GM23338 (cell line): ENCODE measurements at regions not wholly inside any gene's neighbourhood (a gene's known extent, or its start where the extent isn't known, plus 50 kb on each side); places are given as distances from the start of the nearest gene placed in this dataset.
"Not testable (repeated sequence)": the region's sequence is repeated elsewhere in the genome, so short reads cannot be mapped to it uniquely, and the experiment has no call there.

Experiments used
- ATAC-seq: fragments of 200-7000 bp; cut with Tn5 transposase; 3 replicates; pipeline ENCODE4 v1.9.1; 2020
- DNase-seq: peaks from one replicate; pipeline ENCODE4 v3.0.0-alpha.2; 2015; ENCODE audit warnings: low spot score
- H2AFZ ChIP-seq: fragments of 200-600 bp; sonication (generic); 2 replicates; pipeline ENCODE4 v1.8.0; 2016; ENCODE audit warnings: antibody characterized with exemption, mild to moderate bottlenecking, moderate library complexity
- H3F3A ChIP-seq: fragments of 200-600 bp; sonication (generic); replicated peaks from 2 replicates; pipeline ENCODE4 v1.8.0; 2017; ENCODE audit warnings: antibody characterized with exemption, mixed run types, low read depth
- H3K27ac ChIP-seq: fragments of 200-600 bp; sonication (generic); 2 replicates; pipeline ENCODE4 v1.6.1; 2016; ENCODE audit warnings: low read depth
- H3K27me3 ChIP-seq: fragments of 200-600 bp; sonication (generic); 2 replicates; pipeline ENCODE4 v1.8.0; 2016; ENCODE audit warnings: mild to moderate bottlenecking, mixed run types, moderate library complexity; ENCODE audit not compliant: insufficient read depth
- H3K36me3 ChIP-seq: fragments of 200-600 bp; sonication (generic); 2 replicates; pipeline ENCODE4 v1.8.0; 2016; ENCODE audit warnings: mild to moderate bottlenecking; ENCODE audit not compliant: insufficient read depth
- H3K4me1 ChIP-seq: fragments of 200-600 bp; sonication (generic); 2 replicates; pipeline ENCODE4 v1.8.0; 2016; ENCODE audit warnings: mild to moderate bottlenecking, moderate library complexity; ENCODE audit not compliant: insufficient read depth
- H3K4me2 ChIP-seq: fragments of 200-600 bp; sonication (generic); 2 replicates; pipeline ENCODE4 v1.7.1; 2017; ENCODE audit warnings: mixed run types
- H3K4me3 ChIP-seq: fragments of 200-600 bp; sonication (generic); 2 replicates; pipeline ENCODE4 v1.6.1; 2016; ENCODE audit warnings: mixed run types
- H3K79me2 ChIP-seq: fragments of 200-600 bp; sonication (generic); replicated peaks from 2 replicates; pipeline ENCODE4 v1.8.0; 2017; ENCODE audit warnings: mild to moderate bottlenecking; ENCODE audit not compliant: insufficient read depth
- H3K9me2 ChIP-seq: fragments of 200-600 bp; sonication (generic); 2 replicates; pipeline ENCODE4 v1.8.0; 2017; ENCODE audit not compliant: insufficient read depth
- H4K20me1 ChIP-seq: fragments of 200-600 bp; sonication (generic); replicated peaks from 2 replicates; pipeline ENCODE4 v1.8.0; 2017; ENCODE audit warnings: mild to moderate bottlenecking; ENCODE audit not compliant: insufficient read depth
- H3K27ac Mint-ChIP-seq: 2 replicates; pipeline ENCODE4 v1.8.0; 2020; ENCODE audit warnings: inconsistent platforms, mild to moderate bottlenecking, moderate library complexity, mixed read lengths
- H3K27me3 Mint-ChIP-seq: 3 replicates; pipeline ENCODE4 v1.8.0; 2022; ENCODE audit warnings: low read depth, mild to moderate bottlenecking, moderate library complexity, mixed read lengths, inconsistent platforms; ENCODE audit not compliant: insufficient read depth, poor library complexity
- H3K36me3 Mint-ChIP-seq: 3 replicates; pipeline ENCODE4 v1.8.0; 2021; ENCODE audit warnings: low read depth, mild to moderate bottlenecking, inconsistent platforms, moderate library complexity, mixed read lengths
- H3K4me1 Mint-ChIP-seq: 3 replicates; pipeline ENCODE4 v1.8.0; 2020; ENCODE audit warnings: mild to moderate bottlenecking, inconsistent platforms, mixed read lengths
- H3K4me3 Mint-ChIP-seq: 3 replicates; pipeline ENCODE4 v1.8.0; 2021; ENCODE audit warnings: moderate library complexity, mild to moderate bottlenecking, inconsistent platforms, mixed read lengths
- H3K9me3 Mint-ChIP-seq: 3 replicates; pipeline ENCODE4 v1.8.0; 2020; ENCODE audit warnings: moderate library complexity, mild to moderate bottlenecking, inconsistent platforms, mixed read lengths
- CREB1 ChIP-seq: fragments of 250-450 bp; sonication (Bioruptor Pico); IDR thresholded peaks from 2 replicates; pipeline ENCODE4 v1.5.0; 2020; ENCODE audit warnings: low read depth, mild to moderate bottlenecking, moderate library complexity
- EZH2 ChIP-seq: fragments of 200-600 bp; sonication (generic); IDR thresholded peaks from one replicate; pipeline ENCODE4 v1.8.0; 2017; ENCODE audit warnings: antibody characterized with exemption, mild to moderate bottlenecking, low read depth; ENCODE audit not compliant: unreplicated experiment
- EZH2phosphoT487 ChIP-seq: fragments of 200-600 bp; sonication (generic); IDR thresholded peaks from one replicate; pipeline ENCODE4 v1.8.1; 2018; ENCODE audit warnings: antibody characterized with exemption; ENCODE audit not compliant: unreplicated experiment
- JUNB ChIP-seq: IDR thresholded peaks from one replicate; pipeline ENCODE4 v1.6.1; 2016; ENCODE audit warnings: antibody characterized with exemption; ENCODE audit not compliant: unreplicated experiment
- NANOG ChIP-seq: IDR thresholded peaks from 2 replicates; pipeline ENCODE4 v1.6.1; 2016; ENCODE audit warnings: antibody characterized with exemption, borderline replicate concordance
- POLR2AphosphoS5 ChIP-seq: IDR thresholded peaks from 2 replicates; pipeline ENCODE4 v1.6.1; 2016; ENCODE audit warnings: antibody characterized with exemption, low read depth
- STAT1 ChIP-seq: IDR thresholded peaks from one replicate; pipeline ENCODE4 v1.6.1; 2016; ENCODE audit warnings: antibody characterized with exemption; ENCODE audit not compliant: unreplicated experiment
- ZNF114 ChIP-seq: fragments of 250-450 bp; sonication (Bioruptor Pico); IDR thresholded peaks from 2 replicates; pipeline ENCODE4 v1.5.0; 2020; ENCODE audit warnings: mild to moderate bottlenecking, moderate library complexity
- ZNF331 ChIP-seq: fragments of 250-450 bp; sonication (Bioruptor Pico); IDR thresholded peaks from 2 replicates; pipeline ENCODE4 v1.5.0; 2020; ENCODE audit warnings: low read depth, mild to moderate bottlenecking, moderate library complexity
- TF ChIP-seq, protein P1 (sequence below), 2 experiments: fragments of 200-600 bp in 1 of 2; sonication (generic) in 1 of 2; conservative IDR thresholded peaks; 2 replicates each; pipeline versions ENCODE4 v1.5.1 to v1.6.1; 2016 to 2017; ENCODE audit warnings: antibody characterized with exemption in 2 of 2, low read depth in 2 of 2, mild to moderate bottlenecking in 2 of 2, moderate library complexity in 1 of 2
- TF ChIP-seq, protein P2 (sequence below): IDR thresholded peaks from 2 replicates; pipeline ENCODE4 v1.6.1; 2016; ENCODE audit warnings: antibody characterized with exemption
- TF ChIP-seq, protein P3 (sequence below): IDR thresholded peaks from one replicate; pipeline ENCODE4 v1.6.1; 2018; ENCODE audit warnings: antibody characterized with exemption; ENCODE audit not compliant: unreplicated experiment

DNA sequence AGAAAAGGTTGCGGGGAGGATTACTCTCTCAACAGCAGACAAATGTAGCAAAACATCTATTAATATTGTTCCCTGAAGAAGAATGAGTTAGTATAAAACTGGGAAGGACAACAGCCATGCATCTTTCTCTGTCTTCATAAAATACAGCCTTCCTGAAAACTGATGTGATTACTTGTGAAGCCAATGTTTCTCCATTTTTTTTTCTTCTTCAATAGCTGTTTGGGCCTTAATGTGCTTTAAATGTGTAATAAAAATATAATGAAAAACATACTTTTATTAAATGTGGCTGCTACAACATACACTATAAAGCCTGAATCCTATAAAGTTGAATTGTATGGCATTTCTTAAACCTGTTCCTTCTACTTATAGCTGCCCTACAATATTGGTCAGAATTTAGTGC is 146.3 kb upstream of the LMCD1 start (continued):
- TF ChIP-seq, protein P1, sequence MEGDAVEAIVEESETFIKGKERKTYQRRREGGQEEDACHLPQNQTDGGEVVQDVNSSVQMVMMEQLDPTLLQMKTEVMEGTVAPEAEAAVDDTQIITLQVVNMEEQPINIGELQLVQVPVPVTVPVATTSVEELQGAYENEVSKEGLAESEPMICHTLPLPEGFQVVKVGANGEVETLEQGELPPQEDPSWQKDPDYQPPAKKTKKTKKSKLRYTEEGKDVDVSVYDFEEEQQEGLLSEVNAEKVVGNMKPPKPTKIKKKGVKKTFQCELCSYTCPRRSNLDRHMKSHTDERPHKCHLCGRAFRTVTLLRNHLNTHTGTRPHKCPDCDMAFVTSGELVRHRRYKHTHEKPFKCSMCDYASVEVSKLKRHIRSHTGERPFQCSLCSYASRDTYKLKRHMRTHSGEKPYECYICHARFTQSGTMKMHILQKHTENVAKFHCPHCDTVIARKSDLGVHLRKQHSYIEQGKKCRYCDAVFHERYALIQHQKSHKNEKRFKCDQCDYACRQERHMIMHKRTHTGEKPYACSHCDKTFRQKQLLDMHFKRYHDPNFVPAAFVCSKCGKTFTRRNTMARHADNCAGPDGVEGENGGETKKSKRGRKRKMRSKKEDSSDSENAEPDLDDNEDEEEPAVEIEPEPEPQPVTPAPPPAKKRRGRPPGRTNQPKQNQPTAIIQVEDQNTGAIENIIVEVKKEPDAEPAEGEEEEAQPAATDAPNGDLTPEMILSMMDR (conservative IDR thresholded peaks at IDR 0.05; ENCODE audit: low read depth in 2 of 2), result no peak
- TF ChIP-seq NANOG, result no peak
- TF ChIP-seq, protein P2, sequence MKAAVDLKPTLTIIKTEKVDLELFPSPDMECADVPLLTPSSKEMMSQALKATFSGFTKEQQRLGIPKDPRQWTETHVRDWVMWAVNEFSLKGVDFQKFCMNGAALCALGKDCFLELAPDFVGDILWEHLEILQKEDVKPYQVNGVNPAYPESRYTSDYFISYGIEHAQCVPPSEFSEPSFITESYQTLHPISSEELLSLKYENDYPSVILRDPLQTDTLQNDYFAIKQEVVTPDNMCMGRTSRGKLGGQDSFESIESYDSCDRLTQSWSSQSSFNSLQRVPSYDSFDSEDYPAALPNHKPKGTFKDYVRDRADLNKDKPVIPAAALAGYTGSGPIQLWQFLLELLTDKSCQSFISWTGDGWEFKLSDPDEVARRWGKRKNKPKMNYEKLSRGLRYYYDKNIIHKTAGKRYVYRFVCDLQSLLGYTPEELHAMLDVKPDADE, result no peak
- no peak for TF ChIP-seq CREB1 (CRISPR knock-in tag)
- TF ChIP-seq JUNB, result no peak
- no peak for TF ChIP-seq ZNF114 (CRISPR knock-in tag)
- no peak for TF ChIP-seq EZH2
- TF ChIP-seq POLR2AphosphoS5, result no peak
- TF ChIP-seq EZH2phosphoT487, result no peak
- no peak for TF ChIP-seq ZNF331 (CRISPR knock-in tag)
- no peak for TF ChIP-seq STAT1
- TF ChIP-seq, protein P3, sequence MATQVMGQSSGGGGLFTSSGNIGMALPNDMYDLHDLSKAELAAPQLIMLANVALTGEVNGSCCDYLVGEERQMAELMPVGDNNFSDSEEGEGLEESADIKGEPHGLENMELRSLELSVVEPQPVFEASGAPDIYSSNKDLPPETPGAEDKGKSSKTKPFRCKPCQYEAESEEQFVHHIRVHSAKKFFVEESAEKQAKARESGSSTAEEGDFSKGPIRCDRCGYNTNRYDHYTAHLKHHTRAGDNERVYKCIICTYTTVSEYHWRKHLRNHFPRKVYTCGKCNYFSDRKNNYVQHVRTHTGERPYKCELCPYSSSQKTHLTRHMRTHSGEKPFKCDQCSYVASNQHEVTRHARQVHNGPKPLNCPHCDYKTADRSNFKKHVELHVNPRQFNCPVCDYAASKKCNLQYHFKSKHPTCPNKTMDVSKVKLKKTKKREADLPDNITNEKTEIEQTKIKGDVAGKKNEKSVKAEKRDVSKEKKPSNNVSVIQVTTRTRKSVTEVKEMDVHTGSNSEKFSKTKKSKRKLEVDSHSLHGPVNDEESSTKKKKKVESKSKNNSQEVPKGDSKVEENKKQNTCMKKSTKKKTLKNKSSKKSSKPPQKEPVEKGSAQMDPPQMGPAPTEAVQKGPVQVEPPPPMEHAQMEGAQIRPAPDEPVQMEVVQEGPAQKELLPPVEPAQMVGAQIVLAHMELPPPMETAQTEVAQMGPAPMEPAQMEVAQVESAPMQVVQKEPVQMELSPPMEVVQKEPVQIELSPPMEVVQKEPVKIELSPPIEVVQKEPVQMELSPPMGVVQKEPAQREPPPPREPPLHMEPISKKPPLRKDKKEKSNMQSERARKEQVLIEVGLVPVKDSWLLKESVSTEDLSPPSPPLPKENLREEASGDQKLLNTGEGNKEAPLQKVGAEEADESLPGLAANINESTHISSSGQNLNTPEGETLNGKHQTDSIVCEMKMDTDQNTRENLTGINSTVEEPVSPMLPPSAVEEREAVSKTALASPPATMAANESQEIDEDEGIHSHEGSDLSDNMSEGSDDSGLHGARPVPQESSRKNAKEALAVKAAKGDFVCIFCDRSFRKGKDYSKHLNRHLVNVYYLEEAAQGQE, result no peak

DNA sequence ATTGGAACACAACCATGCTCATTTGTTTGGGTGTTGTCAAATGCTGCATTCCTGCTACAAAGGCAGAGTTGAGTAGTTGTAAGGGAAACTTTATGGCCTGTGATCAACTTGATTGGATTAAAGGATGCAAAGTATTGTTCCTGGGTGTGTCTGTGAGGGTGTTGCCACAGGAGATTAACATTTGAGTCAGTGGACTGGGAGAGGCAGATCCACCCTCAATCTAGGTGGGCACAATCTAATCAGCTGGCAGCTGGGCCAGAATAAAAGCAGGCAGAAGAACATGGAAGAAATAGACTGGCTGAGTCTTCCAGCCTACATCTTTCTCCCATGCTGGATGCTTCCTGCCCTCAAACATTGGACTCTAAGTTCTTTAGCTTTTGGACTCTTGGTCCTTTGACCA is 145.6 kb upstream of the LMCD1 start:
- H3K4me1 ChIP-seq, H3K36me3 ChIP-seq, H3K27ac Mint-ChIP-seq, DNase-seq, H3K79me2 ChIP-seq, H4K20me1 ChIP-seq, H3K27me3 ChIP-seq, H3K27ac ChIP-seq, H3K4me3 ChIP-seq, H3K36me3 Mint-ChIP-seq, H3K4me3 Mint-ChIP-seq, H3K9me3 Mint-ChIP-seq, H3K27me3 Mint-ChIP-seq, ATAC-seq, H2AFZ ChIP-seq, H3K4me2 ChIP-seq, H3K4me1 Mint-ChIP-seq, H3F3A ChIP-seq: not testable (repeated sequence)
- H3K9me2 ChIP-seq, result peaks cover 14% of the 10 kb centered on the region; the same call in 1 of the 2 replicates
